Fibroblast of lung (primary cell): ENCODE measurements at regions not wholly inside any gene's neighbourhood (a gene's known extent, or its start where the extent isn't known, plus 50 kb on each side); places are given as distances from the start of the nearest gene placed in this dataset.

Experiments
- DNase-seq, 2 donors: peaks; one replicate each; pipeline versions ENCODE4 v3.0.0 to v3.0.0-alpha.2; 2010; ENCODE audit warnings: low read depth in 2 of 2
- H2AFZ ChIP-seq: 2 replicates; pipeline ENCODE4 v1.5.1; 2012; ENCODE audit warnings: low read length, control low read depth, inconsistent platforms
- H3K27ac ChIP-seq: 2 replicates; pipeline ENCODE4 v1.5.1; 2011; ENCODE audit warnings: low read length, control low read depth; ENCODE audit not compliant: insufficient read depth
- H3K27me3 ChIP-seq: 2 replicates; pipeline ENCODE4 v1.5.1; 2011; ENCODE audit warnings: mild to moderate bottlenecking, low read length; ENCODE audit not compliant: control insufficient read depth, insufficient read depth
- H3K36me3 ChIP-seq: 2 replicates; pipeline ENCODE4 v1.5.1; 2011; ENCODE audit warnings: low read length; ENCODE audit not compliant: control insufficient read depth, insufficient read depth
- H3K4me1 ChIP-seq: 2 replicates; pipeline ENCODE4 v1.5.1; 2011; ENCODE audit warnings: low read length; ENCODE audit not compliant: control insufficient read depth, insufficient read depth; ENCODE audit errors: extremely low read depth
- H3K4me2 ChIP-seq: 2 replicates; pipeline ENCODE4 v1.5.1; 2011; ENCODE audit warnings: low read length, control low read depth; ENCODE audit not compliant: insufficient read depth; ENCODE audit errors: extremely low read depth
- H3K4me3 ChIP-seq, 4 experiments: fragments of 200-600 bp in 1 of 4; sonication (generic) in 1 of 4; replicated peaks in 1 of 4; 2 replicates each; pipeline ENCODE4 v1.5.1; 2011 to 2016; ENCODE audit warnings: low read length in 4 of 4, low read depth in 3 of 4, mild to moderate bottlenecking in 3 of 4, control low read depth in 2 of 4, inconsistent platforms in 1 of 4, mixed read lengths in 1 of 4; ENCODE audit not compliant: insufficient read depth in 1 of 4; ENCODE audit errors: control extremely low read depth in 1 of 4
- H3K79me2 ChIP-seq: 2 replicates; pipeline ENCODE4 v1.5.1; 2012; ENCODE audit warnings: mild to moderate bottlenecking, low read length, inconsistent platforms; ENCODE audit not compliant: control insufficient read depth, insufficient read depth
- H3K9ac ChIP-seq: 2 replicates; pipeline ENCODE4 v1.5.1; 2011; ENCODE audit warnings: mild to moderate bottlenecking, low read length, control low read depth; ENCODE audit not compliant: insufficient read depth
- H3K9me3 ChIP-seq: 2 replicates; pipeline ENCODE4 v1.5.1; 2012; ENCODE audit warnings: low read depth, low read length; ENCODE audit not compliant: control insufficient read depth, insufficient read depth
- H4K20me1 ChIP-seq: 2 replicates; pipeline ENCODE4 v1.5.1; 2011; ENCODE audit warnings: low read length; ENCODE audit not compliant: control insufficient read depth, insufficient read depth; ENCODE audit errors: extremely low read depth
- EZH2 ChIP-seq: IDR thresholded peaks from 2 replicates; pipeline ENCODE4 v1.5.1; 2012; ENCODE audit warnings: low read length, control low read depth, mild to moderate bottlenecking; ENCODE audit errors: missing control alignments
- TF ChIP-seq, protein P1 (sequence below), 2 donors: IDR thresholded peaks in 1 of 2; conservative IDR thresholded peaks in 1 of 2; 1 replicate in 1 of 2; 2 replicates in 1 of 2; pipeline ENCODE4 v1.5.1; 2011 to 2012; ENCODE audit warnings: low read length in 2 of 2, control low read depth in 1 of 2, inconsistent platforms in 1 of 2, low read depth in 1 of 2, mild to moderate bottlenecking in 1 of 2

- TF ChIP-seq EZH2, result no peak
- TF ChIP-seq, protein P1, sequence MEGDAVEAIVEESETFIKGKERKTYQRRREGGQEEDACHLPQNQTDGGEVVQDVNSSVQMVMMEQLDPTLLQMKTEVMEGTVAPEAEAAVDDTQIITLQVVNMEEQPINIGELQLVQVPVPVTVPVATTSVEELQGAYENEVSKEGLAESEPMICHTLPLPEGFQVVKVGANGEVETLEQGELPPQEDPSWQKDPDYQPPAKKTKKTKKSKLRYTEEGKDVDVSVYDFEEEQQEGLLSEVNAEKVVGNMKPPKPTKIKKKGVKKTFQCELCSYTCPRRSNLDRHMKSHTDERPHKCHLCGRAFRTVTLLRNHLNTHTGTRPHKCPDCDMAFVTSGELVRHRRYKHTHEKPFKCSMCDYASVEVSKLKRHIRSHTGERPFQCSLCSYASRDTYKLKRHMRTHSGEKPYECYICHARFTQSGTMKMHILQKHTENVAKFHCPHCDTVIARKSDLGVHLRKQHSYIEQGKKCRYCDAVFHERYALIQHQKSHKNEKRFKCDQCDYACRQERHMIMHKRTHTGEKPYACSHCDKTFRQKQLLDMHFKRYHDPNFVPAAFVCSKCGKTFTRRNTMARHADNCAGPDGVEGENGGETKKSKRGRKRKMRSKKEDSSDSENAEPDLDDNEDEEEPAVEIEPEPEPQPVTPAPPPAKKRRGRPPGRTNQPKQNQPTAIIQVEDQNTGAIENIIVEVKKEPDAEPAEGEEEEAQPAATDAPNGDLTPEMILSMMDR (conservative IDR thresholded peaks at IDR 0.05 in 1 of 2, IDR thresholded peaks at IDR 0.05 in 1 of 2; ENCODE audit: low read depth in 1 of 2, low read length in 2 of 2), result no peak
- no peak overlapping the region for H3K9ac ChIP-seq
- no peaks in the 10 kb centered on the region for H3K27me3 ChIP-seq
- no peak overlapping the region for H3K4me3 ChIP-seq
- H3K9me3 ChIP-seq, result no peaks in the 10 kb centered on the region
- no peaks in the 10 kb centered on the region for H3K36me3 ChIP-seq
- H4K20me1 ChIP-seq, result no peaks in the 10 kb centered on the region
- H3K27ac ChIP-seq, result no peak overlapping the region
- no peak overlapping the region for H3K4me2 ChIP-seq
- H2AFZ ChIP-seq, result no peak overlapping the region
- H3K4me1 ChIP-seq, result peaks cover 2% of the 10 kb centered on the region
- DNase-seq, result peak; percentile 17 to 92
- no peaks in the 10 kb centered on the region for H3K79me2 ChIP-seq
These were observed 704.3 kb upstream of the ZNF608 start for GRCh38 chr5:125450771-125451170.

DNA sequence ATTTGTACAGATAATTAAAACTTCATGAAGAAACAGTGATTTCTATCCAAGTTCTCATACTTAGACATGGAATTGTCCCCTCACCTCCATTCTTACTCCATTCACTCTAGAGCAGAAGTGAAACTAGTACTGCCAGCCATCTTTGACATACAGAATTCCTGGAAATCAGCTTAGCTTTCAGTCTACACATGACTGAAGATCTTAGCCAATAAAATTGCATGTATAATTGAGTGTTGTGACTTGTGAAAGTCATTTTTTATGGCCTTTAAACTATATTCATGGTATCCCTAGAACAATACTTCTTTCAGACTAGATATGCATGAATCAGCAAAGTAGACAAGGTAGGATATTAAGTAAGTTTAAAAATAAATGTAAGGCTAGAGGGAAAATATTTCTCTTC lies 705.2 kb upstream of the ZNF608 start:
- H3K79me2 ChIP-seq, result no peaks in the 10 kb centered on the region

DNA sequence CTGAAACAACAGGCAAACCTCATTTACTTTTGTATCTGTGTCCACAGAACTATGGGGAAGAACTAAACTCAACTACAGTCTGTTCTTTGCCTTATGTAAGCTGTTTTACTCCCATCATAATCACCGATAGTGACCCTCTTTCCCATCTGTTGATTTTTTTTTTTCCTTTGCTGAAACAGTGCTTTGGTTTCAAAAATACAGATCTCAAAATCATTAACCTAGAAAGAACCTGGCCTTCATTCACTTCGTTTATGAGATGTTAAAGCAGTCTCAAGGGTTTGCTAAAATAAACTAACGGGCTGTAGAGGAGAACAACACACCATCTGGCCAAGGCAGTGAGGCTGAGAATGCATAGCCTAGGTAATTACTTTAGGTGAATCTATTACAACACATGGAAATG lies 706.6 kb upstream of the ZNF608 start:
- H3K4me2 ChIP-seq, result no peak overlapping the region
- H3K4me3 ChIP-seq, result no peak overlapping the region
- no peak overlapping the region for H2AFZ ChIP-seq
- no peak overlapping the region for H3K9ac ChIP-seq
- no peak for TF ChIP-seq EZH2
- TF ChIP-seq, protein P1 (conservative IDR thresholded peaks at IDR 0.05 in 1 of 2, IDR thresholded peaks at IDR 0.05 in 1 of 2; ENCODE audit: low read depth in 1 of 2, low read length in 2 of 2), result no peak
- H3K4me1 ChIP-seq, result peaks cover 2% of the 10 kb centered on the region
- no peaks in the 10 kb centered on the region for H3K79me2 ChIP-seq
- no peak overlapping the region for H3K27ac ChIP-seq
- H3K9me3 ChIP-seq, result no peaks in the 10 kb centered on the region
- H3K36me3 ChIP-seq, result no peaks in the 10 kb centered on the region
- no peaks in the 10 kb centered on the region for H3K27me3 ChIP-seq
- DNase-seq, result no peak
- no peaks in the 10 kb centered on the region for H4K20me1 ChIP-seq

More for the DNA sequence above, 705.2 kb upstream of the ZNF608 start:
- H3K9ac ChIP-seq, result no peak overlapping the region
- no peak for TF ChIP-seq EZH2
- TF ChIP-seq, protein P1 (conservative IDR thresholded peaks at IDR 0.05 in 1 of 2, IDR thresholded peaks at IDR 0.05 in 1 of 2; ENCODE audit: low read depth in 1 of 2, low read length in 2 of 2), result no peak
- DNase-seq, result no peak
- H2AFZ ChIP-seq, result no peak overlapping the region
- H3K4me2 ChIP-seq, result no peak overlapping the region
- H3K9me3 ChIP-seq, result no peaks in the 10 kb centered on the region
- no peaks in the 10 kb centered on the region for H4K20me1 ChIP-seq
- H3K36me3 ChIP-seq, result no peaks in the 10 kb centered on the region
- H3K4me1 ChIP-seq, result peaks cover 2% of the 10 kb centered on the region
- no peak overlapping the region for H3K4me3 ChIP-seq
- H3K27me3 ChIP-seq, result no peaks in the 10 kb centered on the region
- H3K27ac ChIP-seq, result no peak overlapping the region
